NCI-H1930 (cell line): ENCODE measurements at regions not wholly inside any gene's neighbourhood (a gene's known extent, or its start where the extent isn't known, plus 50 kb on each side); places are given as distances from the start of the nearest gene placed in this dataset.
"Not testable (repeated sequence)": the region's sequence is repeated elsewhere in the genome, so short reads cannot be mapped to it uniquely, and the experiment has no call there.

Source experiments
- DNase-seq, 2 experiments: peaks; one replicate each; lab custom pipeline; 2025; lab: John Stamatoyannopoulos, UW

GRCh38 chr14:71606064-71606463 lies 326.2 kb upstream of the RGS6 start:
- no peak for DNase-seq

- no peak for DNase-seq
Measured at GRCh38 chr14:71606575-71606974, 325.7 kb upstream of the RGS6 start.

- DNase-seq: no peak
Measured at GRCh38 chr14:71607056-71607455, 325.2 kb upstream of the RGS6 start.

GRCh38 chr14:71610149-71610548 lies 322.1 kb upstream of the RGS6 start:
- no peak for DNase-seq

DNA sequence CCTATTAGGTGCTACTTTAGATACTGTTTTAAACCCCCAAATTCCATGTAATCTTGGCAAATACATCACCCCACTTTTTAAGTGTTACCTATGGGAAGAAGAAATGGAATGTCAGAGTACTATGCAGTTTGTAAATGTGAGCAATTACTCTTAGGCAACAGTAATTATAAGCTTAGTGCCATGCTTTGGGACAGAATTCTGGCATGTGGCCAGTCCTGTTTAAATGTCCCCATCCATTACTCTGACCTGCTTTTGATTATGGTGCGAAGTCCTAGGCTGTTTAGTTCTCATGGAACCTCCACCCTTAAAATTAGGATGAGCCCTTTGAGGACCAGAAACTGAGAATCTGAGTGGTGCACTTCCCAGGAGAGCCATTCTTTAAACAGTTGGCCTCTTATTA lies 321.4 kb upstream of the RGS6 start:
- no peak for DNase-seq

DNA sequence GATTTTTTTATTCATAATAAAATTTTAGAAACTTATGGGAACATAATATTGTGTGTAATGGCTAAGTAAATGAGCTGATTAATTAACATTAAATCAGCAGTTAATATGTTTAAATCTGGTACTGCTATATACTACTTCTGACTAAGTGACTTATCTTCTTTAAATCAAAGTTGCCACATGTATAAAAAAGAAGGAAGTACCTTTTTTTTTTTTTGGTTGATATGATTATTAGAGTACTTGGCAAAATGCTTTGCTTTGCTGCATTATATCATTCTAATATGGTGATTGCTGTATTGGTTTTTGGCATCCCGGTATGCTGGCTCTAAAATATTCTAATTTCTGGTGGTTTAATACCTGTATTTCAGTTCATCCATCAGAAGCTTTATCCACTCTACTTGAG lies 319.1 kb upstream of the RGS6 start:
- DNase-seq: no peak

GRCh38 chr14:71616013-71616412 lies 316.2 kb upstream of the RGS6 start:
- no peak for DNase-seq

DNA sequence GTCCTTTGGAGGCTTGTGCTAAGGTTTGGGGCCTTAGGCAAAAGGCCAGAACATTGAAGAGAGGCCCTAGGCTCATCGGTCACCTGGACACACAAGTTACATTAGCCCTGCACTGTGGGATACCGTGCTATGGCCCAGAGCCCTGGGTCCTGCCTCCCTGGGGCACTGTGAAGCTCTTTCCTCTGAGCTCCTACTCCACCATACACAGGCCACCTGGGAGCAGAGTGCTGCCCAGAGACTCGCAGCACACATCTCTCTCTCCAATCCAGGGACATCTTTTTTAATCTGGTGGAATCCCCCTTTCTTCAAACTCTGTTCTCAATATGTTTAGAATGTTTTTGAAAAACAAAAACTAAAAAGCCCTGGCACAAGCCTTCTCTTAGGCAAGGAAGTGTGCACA lies 314.2 kb upstream of the RGS6 start:
- no peak for DNase-seq

- no peak for DNase-seq
Measured at GRCh38 chr14:71618716-71619115, 313.5 kb upstream of the RGS6 start.

DNA sequence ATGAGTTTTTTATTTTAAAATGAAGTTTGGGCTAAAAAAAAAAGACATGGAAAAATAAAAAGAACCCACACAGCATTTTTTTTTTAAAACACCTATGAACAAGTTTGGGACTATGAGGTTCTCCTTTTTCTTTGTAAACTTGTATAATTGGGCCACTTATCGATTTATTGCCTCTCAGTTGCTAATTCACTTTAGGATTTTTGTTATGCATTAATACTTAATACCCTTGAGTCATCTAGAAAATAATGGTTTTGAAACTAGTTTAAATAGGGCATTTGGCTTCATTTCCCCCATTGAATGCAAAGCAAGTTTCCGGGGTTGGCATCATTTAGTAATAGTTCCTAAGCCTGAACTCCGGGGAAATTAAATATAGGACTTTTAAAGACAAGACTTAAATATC lies 312.8 kb upstream of the RGS6 start:
- DNase-seq: no peak

- DNase-seq: no peak
Measured at GRCh38 chr14:71620401-71620800, 311.8 kb upstream of the RGS6 start.

GRCh38 chr14:71621276-71621675 lies 311.0 kb upstream of the RGS6 start:
- DNase-seq: no peak

- no peak for DNase-seq
Measured at GRCh38 chr14:71621980-71622605, 310.1 kb upstream of the RGS6 start.

DNA sequence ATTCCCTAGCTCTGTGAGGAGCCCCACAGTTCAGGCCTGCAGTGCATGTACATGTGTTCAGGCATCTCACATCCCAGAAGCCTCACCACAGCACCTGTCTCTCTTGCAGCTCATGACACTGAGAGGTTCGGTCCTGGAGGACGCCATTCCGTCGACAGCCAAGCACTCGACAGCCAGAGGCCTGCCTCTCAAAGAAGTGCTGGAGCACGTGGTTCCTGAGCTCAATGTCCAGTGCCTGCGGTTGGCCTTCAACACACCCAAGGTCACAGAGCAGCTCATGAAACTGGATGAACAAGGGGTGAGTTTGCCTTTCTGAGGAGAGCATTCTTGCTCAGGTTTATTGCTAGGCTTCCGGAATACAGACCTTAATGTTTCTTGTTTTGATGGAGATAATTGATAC lies 308.3 kb upstream of the RGS6 start:
- DNase-seq: no peak

- DNase-seq: no peak
Measured at GRCh38 chr14:71625175-71625574, 307.1 kb upstream of the RGS6 start.

DNA sequence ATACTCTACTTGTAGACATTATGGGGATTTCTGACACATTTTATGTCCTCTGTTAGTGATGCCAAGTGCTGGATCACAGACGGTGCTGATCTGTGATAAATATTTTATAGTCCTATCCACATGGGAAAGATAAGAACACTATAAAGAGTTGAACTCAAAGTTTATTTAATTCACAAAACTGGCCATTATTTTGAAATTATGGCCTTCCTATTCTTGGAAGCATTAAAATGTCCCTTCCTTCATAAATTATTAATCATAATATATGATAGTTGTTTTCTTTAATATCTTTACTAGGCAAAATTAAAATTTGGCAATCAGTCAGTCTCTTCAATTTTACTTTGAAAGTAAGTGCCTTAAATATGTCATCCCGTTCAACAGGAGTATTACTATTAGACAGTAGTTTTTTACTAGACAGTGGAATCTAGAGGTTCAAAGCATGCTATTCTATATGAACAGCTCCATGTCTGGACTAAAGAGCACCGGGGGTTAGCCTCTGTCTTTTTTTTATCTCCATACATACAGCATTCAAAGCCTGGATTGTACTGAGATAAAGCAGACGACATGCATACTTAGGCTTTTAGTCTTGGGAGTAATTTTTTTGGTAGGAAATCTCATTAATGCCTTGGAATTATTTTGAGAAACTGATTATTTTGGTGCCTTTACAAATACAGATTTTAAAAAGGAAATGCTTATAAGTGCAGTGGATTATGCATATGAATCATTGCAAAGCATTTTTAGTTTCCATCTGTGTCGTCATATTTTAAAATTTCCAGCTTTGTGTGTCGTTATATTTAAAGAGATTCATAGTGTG lies 306.1 kb upstream of the RGS6 start:
- DNase-seq: no peak

GRCh38 chr14:71628433-71628832 lies 303.8 kb upstream of the RGS6 start:
- no peak for DNase-seq

DNA sequence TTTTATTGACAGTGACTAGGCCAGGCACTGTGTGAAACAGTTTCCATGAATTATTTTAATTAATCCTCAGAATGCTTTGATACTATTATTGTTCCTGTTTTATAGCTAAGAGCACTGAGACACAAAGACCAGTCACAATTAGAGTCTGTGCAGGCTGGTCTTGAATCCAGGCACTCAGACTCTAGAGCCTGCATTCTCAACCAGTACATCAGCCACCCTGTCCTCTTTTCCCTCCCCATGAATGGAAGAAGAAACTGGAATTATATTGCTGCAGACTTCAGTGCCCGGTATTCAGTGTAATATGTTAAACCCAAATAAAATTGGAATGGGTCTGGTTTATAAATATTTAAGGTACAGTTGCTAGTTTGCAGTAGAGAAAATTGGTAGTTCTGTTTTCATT lies 303.0 kb upstream of the RGS6 start:
- no peak for DNase-seq

- DNase-seq: no peak
Measured at GRCh38 chr14:71629765-71630492, 302.3 kb upstream of the RGS6 start.

GRCh38 chr14:71631030-71631429 lies 301.2 kb upstream of the RGS6 start:
- not testable (repeated sequence) for DNase-seq

DNA sequence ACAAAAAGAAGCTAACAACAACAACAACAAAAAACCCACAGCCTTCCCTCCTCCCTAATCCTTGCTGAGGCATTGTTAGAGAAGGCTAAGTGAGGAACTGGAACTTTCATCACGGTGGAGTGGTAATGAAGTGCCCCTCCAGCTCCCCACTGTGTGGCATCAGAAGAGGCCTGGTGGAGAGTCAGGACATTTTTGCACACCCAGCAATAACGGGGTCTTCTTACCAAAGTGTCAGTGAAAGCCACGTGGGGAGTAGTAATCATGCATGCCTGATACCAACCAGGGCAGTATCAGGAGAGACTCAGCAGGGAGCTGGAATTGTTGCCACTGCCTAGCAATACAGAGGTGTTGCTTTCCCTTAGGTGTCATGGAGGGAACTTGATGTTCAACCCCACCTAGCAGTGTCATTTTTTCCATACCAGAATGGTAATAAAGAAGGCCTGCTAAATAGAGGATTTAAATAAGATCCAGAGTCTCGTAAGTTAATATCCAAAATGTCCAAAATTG lies 299.7 kb upstream of the RGS6 start:
- DNase-seq: no peak

DNA sequence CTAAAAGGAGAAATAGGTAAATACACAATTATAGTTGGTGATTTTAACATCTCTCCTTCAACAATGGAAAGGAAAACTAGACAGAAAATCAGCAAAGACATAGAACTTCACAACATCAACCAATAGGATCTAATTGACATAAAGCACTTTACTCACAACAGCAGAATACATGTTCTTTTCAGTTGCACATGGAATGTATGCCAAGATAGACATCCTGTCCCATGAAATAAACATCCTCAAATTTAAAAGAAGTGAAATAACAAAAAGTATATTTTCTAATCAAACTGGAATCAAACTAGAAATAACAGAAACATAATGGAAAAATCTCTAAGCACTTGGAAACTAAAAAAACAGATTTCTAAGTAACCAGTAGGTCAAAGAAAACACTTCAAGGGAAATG lies 296.2 kb upstream of the RGS6 start:
- DNase-seq: no peak
